HepG2 (cell line): ENCODE measurements at regions not wholly inside any gene's neighbourhood (a gene's known extent, or its start where the extent isn't known, plus 50 kb on each side); places are given as distances from the start of the nearest gene placed in this dataset.

ENCODE experiments used
- ATAC-seq: fragments of 200-7000 bp; cut with Tn5 transposase; 3 replicates; pipeline ENCODE4 v1.9.1; 2020; ENCODE audit warnings: mild to moderate bottlenecking, moderate library complexity
- BruUV-seq: library from RNA; stranded (reverse); fragments of 400-500 nt; replicated peaks from 2 replicates; lab custom pipeline; 2021; lab: Mats Ljungman, UMichigan
- CTCF ChIA-PET: fragments of 300-600 bp; formaldehyde crosslinking; extraction: SDS; loops from one replicate; lab custom pipeline; 2021; ENCODE audit warnings: low total read pairs, inconsistent platforms, low intra/inter-chr PET ratio; lab: Yijun Ruan, JAX
- POLR2A ChIA-PET: fragments of 350-600 bp; sonication (Branson Sonifier 250); formaldehyde crosslinking; loops from one replicate; lab custom pipeline; 2020; ENCODE audit warnings: antibody characterized with exemption, inconsistent platforms; lab: Yijun Ruan, JAX
- DNase-seq: peaks from one replicate; pipeline ENCODE4 v3.0.0-alpha.2; 2015; ENCODE audit warnings: low spot score
- FAIRE-seq: peaks from 3 replicates; lab custom pipeline; 2011; peaks lifted over from hg19 to GRCh38; lab: Jason Lieb, UNC
- H2AFZ ChIP-seq: one replicate; pipeline ENCODE4 v1.6.1; 2011; ENCODE audit warnings: low read length, inconsistent platforms
- H3K27ac ChIP-seq: fragments of 300-600 bp; 3 replicates; pipeline ENCODE4 v1.8.0; 2011; ENCODE audit warnings: mixed run types, mild to moderate bottlenecking, mixed read lengths, low read length, inconsistent platforms; ENCODE audit not compliant: insufficient read depth; ENCODE audit errors: extremely low read length
- H3K27me3 ChIP-seq, 2 experiments: fragments of 200-600 bp in 1 of 2; 2 replicates in 1 of 2; 3 replicates in 1 of 2; pipeline versions ENCODE4 v1.6.0 to v1.8.0; 2011; ENCODE audit warnings: low read length in 2 of 2, mild to moderate bottlenecking in 2 of 2, moderate library complexity in 2 of 2, inconsistent platforms in 1 of 2; ENCODE audit not compliant: insufficient read depth in 2 of 2, control insufficient read depth in 1 of 2
- H3K36me3 ChIP-seq, 2 experiments: fragments of 200-600 bp in 1 of 2; replicated peaks in 1 of 2; 2 replicates in 1 of 2; 3 replicates in 1 of 2; pipeline versions ENCODE4 v1.5.1 to v1.8.0; 2011; ENCODE audit warnings: low read length in 2 of 2, inconsistent platforms in 1 of 2; ENCODE audit not compliant: insufficient read depth in 2 of 2, control insufficient read depth in 1 of 2
- H3K4me1 ChIP-seq: 2 replicates; pipeline ENCODE4 v1.5.1; 2012; ENCODE audit warnings: low read length, inconsistent platforms; ENCODE audit not compliant: insufficient read depth
- H3K4me2 ChIP-seq: 2 replicates; pipeline ENCODE4 v1.6.0; 2011; ENCODE audit warnings: low read depth, low read length, inconsistent platforms
- H3K4me3 ChIP-seq, 3 experiments: fragments of 200-600 bp in 1 of 3; sonication (generic), shearing (Covaris generic) in 1 of 3; replicated peaks in 1 of 3; 2 replicates each; pipeline ENCODE4 v1.5.1; 2011 to 2016; ENCODE audit warnings: low read length in 3 of 3, inconsistent platforms in 2 of 3, low read depth in 2 of 3, mild to moderate bottlenecking in 2 of 3, control low read depth in 1 of 3, mixed read lengths in 1 of 3; ENCODE audit not compliant: insufficient read depth in 1 of 3
- H3K79me2 ChIP-seq: one replicate; pipeline ENCODE4 v1.6.1; 2011; ENCODE audit warnings: low read length, inconsistent platforms; ENCODE audit not compliant: insufficient read depth
- H3K9ac ChIP-seq: 2 replicates; pipeline ENCODE4 v1.6.0; 2011; ENCODE audit warnings: mild to moderate bottlenecking, low read depth, low read length, inconsistent platforms; ENCODE audit not compliant: insufficient read depth
- H3K9me3 ChIP-seq: 2 replicates; pipeline ENCODE4 v1.5.1; 2012; ENCODE audit warnings: mild to moderate bottlenecking, low read length
- H4K20me1 ChIP-seq: 2 replicates; pipeline ENCODE4 v1.6.0; 2011; ENCODE audit warnings: inconsistent platforms, mild to moderate bottlenecking, low read length, moderate library complexity; ENCODE audit not compliant: insufficient read depth
- ATM ChIP-seq: fragments of 450-650 bp; IDR thresholded peaks from 2 replicates; pipeline ENCODE4 v1.7.1; 2017; ENCODE audit warnings: mild to moderate bottlenecking, borderline replicate concordance
- ERF ChIP-seq: IDR thresholded peaks from 2 replicates; pipeline ENCODE4 v1.6.1; 2018; ENCODE audit warnings: missing biosample characterization, missing genetic modification reagents
- FOXC1 ChIP-seq: sonication (generic); formaldehyde crosslinking; IDR thresholded peaks from 2 replicates; pipeline ENCODE4 v1.8.0; 2022; ENCODE audit warnings: mild to moderate bottlenecking, missing genetic modification reagents, borderline replicate concordance
- GTF3A ChIP-seq: sonication (generic); formaldehyde crosslinking; conservative IDR thresholded peaks from 2 replicates; pipeline ENCODE4 v1.4.0; 2020; ENCODE audit warnings: mild to moderate bottlenecking, missing genetic modification reagents
- KAT7 ChIP-seq: IDR thresholded peaks from 2 replicates; pipeline ENCODE4 v1.6.1; 2018; ENCODE audit warnings: borderline replicate concordance, missing compliant biosample characterization
- MBNL3 ChIP-seq: fragments of 250-450 bp; sonication (Bioruptor Pico); conservative IDR thresholded peaks from 2 replicates; pipeline ENCODE4 v1.8.0; 2022; ENCODE audit warnings: mild to moderate bottlenecking, inconsistent platforms
- MEIS2 ChIP-seq: sonication (generic); formaldehyde crosslinking; IDR thresholded peaks from 2 replicates; pipeline ENCODE4 v1.9.0; 2021; ENCODE audit warnings: mild to moderate bottlenecking, missing genetic modification reagents
- MLX ChIP-seq: IDR thresholded peaks from 2 replicates; pipeline ENCODE4 v1.6.1; 2016
- RBAK ChIP-seq: sonication (generic); formaldehyde crosslinking; IDR thresholded peaks from 2 replicates; pipeline ENCODE4 v1.5.1; 2020; ENCODE audit warnings: mild to moderate bottlenecking, missing genetic modification reagents
- TGIF2 ChIP-seq: IDR thresholded peaks from 2 replicates; pipeline ENCODE4 v1.6.1; 2016; ENCODE audit warnings: control low read depth, missing compliant biosample characterization
- ZMYM2 ChIP-seq: sonication (generic); formaldehyde crosslinking; IDR thresholded peaks from 2 replicates; pipeline ENCODE4 v1.8.0; 2022; ENCODE audit warnings: mild to moderate bottlenecking, missing genetic modification reagents
- ZNF136 ChIP-seq: sonication (generic); formaldehyde crosslinking; IDR thresholded peaks from 2 replicates; pipeline ENCODE4 v1.8.1; 2022; ENCODE audit warnings: low read depth, mild to moderate bottlenecking, moderate library complexity, missing genetic modification reagents
- ZNF639 ChIP-seq: conservative IDR thresholded peaks from 2 replicates; pipeline ENCODE4 v1.6.1; 2018; ENCODE audit warnings: missing genetic modification reagents
- ZNF660 ChIP-seq: sonication (generic); formaldehyde crosslinking; IDR thresholded peaks from 2 replicates; pipeline ENCODE4 v1.5.1; 2020; ENCODE audit warnings: mild to moderate bottlenecking, low read depth, missing genetic modification reagents, borderline replicate concordance
- ZNF678 ChIP-seq: sonication (generic); formaldehyde crosslinking; IDR thresholded peaks from 2 replicates; pipeline ENCODE4 v1.4.0; 2020; ENCODE audit warnings: mild to moderate bottlenecking, missing genetic modification reagents
- WGBS: methylation state at CpG from one replicate; pipeline ENCODE4 v1.1.6; 2017; ENCODE audit warnings: low lambda C conversion rate; 5-methylcytosine and 5-hydroxymethylcytosine counted together
- in situ Hi-C: cut with HindIII; loops from 2 replicates; pipeline ENCODE4 v1.10.0; 2017; ENCODE audit warnings: low pct_unique_long_range_greater_than_20kb; ENCODE audit not compliant: extremely low pct_ligation_motif_present
- intact Hi-C: fragments of 100-400 bp; cut with micrococcal nuclease; formaldehyde crosslinking; loops from one replicate; pipeline ENCODE4 v1.10.0; 2022; ENCODE audit not compliant: unreplicated experiment
- TF ChIP-seq, protein P1 (sequence below): IDR thresholded peaks from 2 replicates; pipeline ENCODE4 v1.6.1; 2016; ENCODE audit warnings: low read depth, borderline replicate concordance

DNA sequence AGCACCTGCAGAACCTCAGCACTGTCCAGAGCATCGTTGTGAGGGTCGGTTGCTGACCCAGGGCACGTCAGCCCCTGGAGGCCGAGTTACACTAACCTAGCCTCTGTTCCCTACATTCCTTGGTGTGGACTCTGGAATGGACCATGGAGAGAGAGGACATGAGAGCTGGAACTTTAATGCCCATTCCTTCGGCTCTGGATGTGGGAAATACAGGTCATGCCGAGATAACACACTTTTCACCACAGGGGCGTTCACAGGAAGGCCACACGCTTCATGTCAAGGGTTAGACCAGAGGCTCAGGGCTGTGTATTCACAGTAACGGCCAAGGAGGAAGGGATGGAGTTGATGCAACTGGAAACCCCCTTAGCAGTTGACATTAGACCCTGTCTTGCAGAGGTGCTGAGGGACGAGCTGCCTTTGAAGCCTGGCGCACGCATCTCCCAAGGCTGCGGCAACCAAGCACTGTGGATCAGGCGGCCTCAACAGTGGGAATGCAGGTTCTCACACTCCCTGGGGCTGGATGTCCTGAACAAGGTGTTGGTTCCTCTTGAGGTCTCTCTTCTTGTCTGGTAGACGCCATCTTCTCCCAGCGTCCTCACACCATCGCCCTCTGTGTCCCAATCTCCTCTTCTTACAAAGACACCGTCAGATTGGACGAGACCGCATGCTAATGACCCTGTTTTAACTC lies 245.2 kb downstream of the KLF6 start:
- H3K27me3 ChIP-seq = peaks cover 2 to 66% of the 10 kb centered on the region in 2 experiments; a peak in 3 of 5 replicates
- H4K20me1 ChIP-seq = no peaks in the 10 kb centered on the region
- 33% methylated on average over 17 of the region's 20 CpGs for WGBS
- H2AFZ ChIP-seq = no peak overlapping the region
- intact Hi-C loops (no loop called here), in situ Hi-C loops (no loop called here)
- POLR2A ChIA-PET = no interaction called here
- no peak overlapping the region for H3K9ac ChIP-seq
- CTCF ChIA-PET = no interaction called here
- DNase-seq (no peak), ATAC-seq (no peak), FAIRE-seq (no peak)
- no peak for TF ChIP-seq ZNF136
- TF ChIP-seq ZNF678 (CRISPR knock-in tag) = no peak
- no peak for TF ChIP-seq ZNF639 (CRISPR knock-in tag)
- TF ChIP-seq, protein P1, sequence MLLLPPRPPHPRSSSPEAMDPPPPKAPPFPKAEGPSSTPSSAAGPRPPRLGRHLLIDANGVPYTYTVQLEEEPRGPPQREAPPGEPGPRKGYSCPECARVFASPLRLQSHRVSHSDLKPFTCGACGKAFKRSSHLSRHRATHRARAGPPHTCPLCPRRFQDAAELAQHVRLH (CRISPR knock-in tag) = no peak
- TF ChIP-seq KAT7 = no peak
- TF ChIP-seq FOXC1 (CRISPR knock-in tag) = no peak
- no peak for TF ChIP-seq MBNL3 (CRISPR knock-in tag)
- TF ChIP-seq ATM = no peak
- no peak for TF ChIP-seq ERF (CRISPR knock-in tag)
- TF ChIP-seq ZMYM2 (CRISPR knock-in tag) = no peak
- no peak for TF ChIP-seq TGIF2 (CRISPR knock-in tag)
- no peak for TF ChIP-seq GTF3A (CRISPR knock-in tag)
- TF ChIP-seq MLX (CRISPR knock-in tag) = no peak
- no peak for TF ChIP-seq ZNF660
- no peak for TF ChIP-seq MEIS2
- no peak for TF ChIP-seq RBAK (CRISPR knock-in tag)
- H3K4me2 ChIP-seq = no peak overlapping the region
- no peak overlapping the region for H3K27ac ChIP-seq
- H3K79me2 ChIP-seq = no peaks in the 10 kb centered on the region
- no peaks in the 10 kb centered on the region for H3K4me1 ChIP-seq
- H3K36me3 ChIP-seq = no peaks in the 10 kb centered on the region
- BruUV-seq = no TSS peak
- H3K4me3 ChIP-seq = no peak overlapping the region
- no peaks in the 10 kb centered on the region for H3K9me3 ChIP-seq
